K562 (cell line): ENCODE measurements at regions not wholly inside any gene's neighbourhood (a gene's known extent, or its start where the extent isn't known, plus 50 kb on each side); places are given as distances from the start of the nearest gene placed in this dataset.

ENCODE experiments used
- GATA2 ChIP-seq: sonication (generic); formaldehyde crosslinking; IDR thresholded peaks from 2 replicates; pipeline ENCODE4 v1.4.0; 2020; ENCODE audit warnings: mild to moderate bottlenecking, missing genetic modification reagents
- MXI1 ChIP-seq: IDR thresholded peaks from 2 replicates; pipeline ENCODE4 v1.6.1; 2011; ENCODE audit warnings: low read depth, mild to moderate bottlenecking, improper control_type of control experiment, low read length
- TF ChIP-seq, protein P1 (sequence below), 2 experiments: fragments of 450-650 bp in 1 of 2; sonication (generic) in 1 of 2; formaldehyde crosslinking in 1 of 2; IDR thresholded peaks; 2 replicates each; pipeline versions ENCODE4 v1.7.1 to v1.9.0; 2016 to 2022; ENCODE audit warnings: inconsistent platforms in 1 of 2, mild to moderate bottlenecking in 1 of 2, missing genetic modification reagents in 1 of 2
- TF ChIP-seq, protein P2 (sequence below): fragments of 250-450 bp; sonication (Bioruptor Pico); IDR thresholded peaks from 2 replicates; pipeline ENCODE4 v1.8.0; 2022; ENCODE audit warnings: inconsistent platforms, mild to moderate bottlenecking, moderate library complexity, borderline replicate concordance
- TF ChIP-seq, protein P3 (sequence below): fragments of 200-600 bp; sonication (generic); IDR thresholded peaks from one replicate; pipeline ENCODE4 v1.6.1; 2012; ENCODE audit warnings: mild to moderate bottlenecking, low read depth, low read length, inconsistent platforms

DNA sequence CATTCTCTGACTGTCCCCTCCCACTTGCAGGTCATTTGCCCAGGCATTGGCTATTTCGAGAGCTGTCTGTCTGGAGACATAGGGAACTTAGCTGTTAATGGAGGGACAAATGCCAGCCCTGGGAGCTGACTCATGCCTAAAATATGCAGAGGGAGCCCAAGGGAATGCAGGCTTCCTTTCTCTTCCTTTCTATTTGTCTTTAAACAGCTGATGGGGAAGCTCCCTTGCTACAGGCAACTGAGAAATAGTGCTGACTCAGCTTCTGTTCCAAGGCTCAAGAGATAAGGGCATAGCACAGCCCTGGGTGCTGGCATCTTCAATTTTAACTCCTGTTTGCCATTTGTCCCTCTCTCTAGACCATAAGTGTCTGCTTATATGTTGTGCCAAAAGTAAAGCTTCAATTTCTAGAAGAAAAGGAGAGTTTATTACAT, 82.7 kb upstream of the C1GALT1 start (continued):
- TF ChIP-seq, protein P1, sequence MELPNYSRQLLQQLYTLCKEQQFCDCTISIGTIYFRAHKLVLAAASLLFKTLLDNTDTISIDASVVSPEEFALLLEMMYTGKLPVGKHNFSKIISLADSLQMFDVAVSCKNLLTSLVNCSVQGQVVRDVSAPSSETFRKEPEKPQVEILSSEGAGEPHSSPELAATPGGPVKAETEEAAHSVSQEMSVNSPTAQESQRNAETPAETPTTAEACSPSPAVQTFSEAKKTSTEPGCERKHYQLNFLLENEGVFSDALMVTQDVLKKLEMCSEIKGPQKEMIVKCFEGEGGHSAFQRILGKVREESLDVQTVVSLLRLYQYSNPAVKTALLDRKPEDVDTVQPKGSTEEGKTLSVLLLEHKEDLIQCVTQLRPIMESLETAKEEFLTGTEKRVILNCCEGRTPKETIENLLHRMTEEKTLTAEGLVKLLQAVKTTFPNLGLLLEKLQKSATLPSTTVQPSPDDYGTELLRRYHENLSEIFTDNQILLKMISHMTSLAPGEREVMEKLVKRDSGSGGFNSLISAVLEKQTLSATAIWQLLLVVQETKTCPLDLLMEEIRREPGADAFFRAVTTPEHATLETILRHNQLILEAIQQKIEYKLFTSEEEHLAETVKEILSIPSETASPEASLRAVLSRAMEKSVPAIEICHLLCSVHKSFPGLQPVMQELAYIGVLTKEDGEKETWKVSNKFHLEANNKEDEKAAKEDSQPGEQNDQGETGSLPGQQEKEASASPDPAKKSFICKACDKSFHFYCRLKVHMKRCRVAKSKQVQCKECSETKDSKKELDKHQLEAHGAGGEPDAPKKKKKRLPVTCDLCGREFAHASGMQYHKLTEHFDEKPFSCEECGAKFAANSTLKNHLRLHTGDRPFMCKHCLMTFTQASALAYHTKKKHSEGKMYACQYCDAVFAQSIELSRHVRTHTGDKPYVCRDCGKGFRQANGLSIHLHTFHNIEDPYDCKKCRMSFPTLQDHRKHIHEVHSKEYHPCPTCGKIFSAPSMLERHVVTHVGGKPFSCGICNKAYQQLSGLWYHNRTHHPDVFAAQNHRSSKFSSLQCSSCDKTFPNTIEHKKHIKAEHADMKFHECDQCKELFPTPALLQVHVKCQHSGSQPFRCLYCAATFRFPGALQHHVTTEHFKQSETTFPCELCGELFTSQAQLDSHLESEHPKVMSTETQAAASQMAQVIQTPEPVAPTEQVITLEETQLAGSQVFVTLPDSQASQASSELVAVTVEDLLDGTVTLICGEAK (IDR thresholded peaks at IDR 0.05) = no peak
- TF ChIP-seq, protein P1 (CRISPR knock-in tag; IDR thresholded peaks at IDR 0.05) = no peak
- peak; percentile 43; the same call in 1 of the 2 replicates for TF ChIP-seq GATA2 (CRISPR knock-in tag)
- TF ChIP-seq, protein P2, sequence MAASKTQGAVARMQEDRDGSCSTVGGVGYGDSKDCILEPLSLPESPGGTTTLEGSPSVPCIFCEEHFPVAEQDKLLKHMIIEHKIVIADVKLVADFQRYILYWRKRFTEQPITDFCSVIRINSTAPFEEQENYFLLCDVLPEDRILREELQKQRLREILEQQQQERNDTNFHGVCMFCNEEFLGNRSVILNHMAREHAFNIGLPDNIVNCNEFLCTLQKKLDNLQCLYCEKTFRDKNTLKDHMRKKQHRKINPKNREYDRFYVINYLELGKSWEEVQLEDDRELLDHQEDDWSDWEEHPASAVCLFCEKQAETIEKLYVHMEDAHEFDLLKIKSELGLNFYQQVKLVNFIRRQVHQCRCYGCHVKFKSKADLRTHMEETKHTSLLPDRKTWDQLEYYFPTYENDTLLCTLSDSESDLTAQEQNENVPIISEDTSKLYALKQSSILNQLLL (CRISPR knock-in tag) = no peak
- TF ChIP-seq, protein P3, sequence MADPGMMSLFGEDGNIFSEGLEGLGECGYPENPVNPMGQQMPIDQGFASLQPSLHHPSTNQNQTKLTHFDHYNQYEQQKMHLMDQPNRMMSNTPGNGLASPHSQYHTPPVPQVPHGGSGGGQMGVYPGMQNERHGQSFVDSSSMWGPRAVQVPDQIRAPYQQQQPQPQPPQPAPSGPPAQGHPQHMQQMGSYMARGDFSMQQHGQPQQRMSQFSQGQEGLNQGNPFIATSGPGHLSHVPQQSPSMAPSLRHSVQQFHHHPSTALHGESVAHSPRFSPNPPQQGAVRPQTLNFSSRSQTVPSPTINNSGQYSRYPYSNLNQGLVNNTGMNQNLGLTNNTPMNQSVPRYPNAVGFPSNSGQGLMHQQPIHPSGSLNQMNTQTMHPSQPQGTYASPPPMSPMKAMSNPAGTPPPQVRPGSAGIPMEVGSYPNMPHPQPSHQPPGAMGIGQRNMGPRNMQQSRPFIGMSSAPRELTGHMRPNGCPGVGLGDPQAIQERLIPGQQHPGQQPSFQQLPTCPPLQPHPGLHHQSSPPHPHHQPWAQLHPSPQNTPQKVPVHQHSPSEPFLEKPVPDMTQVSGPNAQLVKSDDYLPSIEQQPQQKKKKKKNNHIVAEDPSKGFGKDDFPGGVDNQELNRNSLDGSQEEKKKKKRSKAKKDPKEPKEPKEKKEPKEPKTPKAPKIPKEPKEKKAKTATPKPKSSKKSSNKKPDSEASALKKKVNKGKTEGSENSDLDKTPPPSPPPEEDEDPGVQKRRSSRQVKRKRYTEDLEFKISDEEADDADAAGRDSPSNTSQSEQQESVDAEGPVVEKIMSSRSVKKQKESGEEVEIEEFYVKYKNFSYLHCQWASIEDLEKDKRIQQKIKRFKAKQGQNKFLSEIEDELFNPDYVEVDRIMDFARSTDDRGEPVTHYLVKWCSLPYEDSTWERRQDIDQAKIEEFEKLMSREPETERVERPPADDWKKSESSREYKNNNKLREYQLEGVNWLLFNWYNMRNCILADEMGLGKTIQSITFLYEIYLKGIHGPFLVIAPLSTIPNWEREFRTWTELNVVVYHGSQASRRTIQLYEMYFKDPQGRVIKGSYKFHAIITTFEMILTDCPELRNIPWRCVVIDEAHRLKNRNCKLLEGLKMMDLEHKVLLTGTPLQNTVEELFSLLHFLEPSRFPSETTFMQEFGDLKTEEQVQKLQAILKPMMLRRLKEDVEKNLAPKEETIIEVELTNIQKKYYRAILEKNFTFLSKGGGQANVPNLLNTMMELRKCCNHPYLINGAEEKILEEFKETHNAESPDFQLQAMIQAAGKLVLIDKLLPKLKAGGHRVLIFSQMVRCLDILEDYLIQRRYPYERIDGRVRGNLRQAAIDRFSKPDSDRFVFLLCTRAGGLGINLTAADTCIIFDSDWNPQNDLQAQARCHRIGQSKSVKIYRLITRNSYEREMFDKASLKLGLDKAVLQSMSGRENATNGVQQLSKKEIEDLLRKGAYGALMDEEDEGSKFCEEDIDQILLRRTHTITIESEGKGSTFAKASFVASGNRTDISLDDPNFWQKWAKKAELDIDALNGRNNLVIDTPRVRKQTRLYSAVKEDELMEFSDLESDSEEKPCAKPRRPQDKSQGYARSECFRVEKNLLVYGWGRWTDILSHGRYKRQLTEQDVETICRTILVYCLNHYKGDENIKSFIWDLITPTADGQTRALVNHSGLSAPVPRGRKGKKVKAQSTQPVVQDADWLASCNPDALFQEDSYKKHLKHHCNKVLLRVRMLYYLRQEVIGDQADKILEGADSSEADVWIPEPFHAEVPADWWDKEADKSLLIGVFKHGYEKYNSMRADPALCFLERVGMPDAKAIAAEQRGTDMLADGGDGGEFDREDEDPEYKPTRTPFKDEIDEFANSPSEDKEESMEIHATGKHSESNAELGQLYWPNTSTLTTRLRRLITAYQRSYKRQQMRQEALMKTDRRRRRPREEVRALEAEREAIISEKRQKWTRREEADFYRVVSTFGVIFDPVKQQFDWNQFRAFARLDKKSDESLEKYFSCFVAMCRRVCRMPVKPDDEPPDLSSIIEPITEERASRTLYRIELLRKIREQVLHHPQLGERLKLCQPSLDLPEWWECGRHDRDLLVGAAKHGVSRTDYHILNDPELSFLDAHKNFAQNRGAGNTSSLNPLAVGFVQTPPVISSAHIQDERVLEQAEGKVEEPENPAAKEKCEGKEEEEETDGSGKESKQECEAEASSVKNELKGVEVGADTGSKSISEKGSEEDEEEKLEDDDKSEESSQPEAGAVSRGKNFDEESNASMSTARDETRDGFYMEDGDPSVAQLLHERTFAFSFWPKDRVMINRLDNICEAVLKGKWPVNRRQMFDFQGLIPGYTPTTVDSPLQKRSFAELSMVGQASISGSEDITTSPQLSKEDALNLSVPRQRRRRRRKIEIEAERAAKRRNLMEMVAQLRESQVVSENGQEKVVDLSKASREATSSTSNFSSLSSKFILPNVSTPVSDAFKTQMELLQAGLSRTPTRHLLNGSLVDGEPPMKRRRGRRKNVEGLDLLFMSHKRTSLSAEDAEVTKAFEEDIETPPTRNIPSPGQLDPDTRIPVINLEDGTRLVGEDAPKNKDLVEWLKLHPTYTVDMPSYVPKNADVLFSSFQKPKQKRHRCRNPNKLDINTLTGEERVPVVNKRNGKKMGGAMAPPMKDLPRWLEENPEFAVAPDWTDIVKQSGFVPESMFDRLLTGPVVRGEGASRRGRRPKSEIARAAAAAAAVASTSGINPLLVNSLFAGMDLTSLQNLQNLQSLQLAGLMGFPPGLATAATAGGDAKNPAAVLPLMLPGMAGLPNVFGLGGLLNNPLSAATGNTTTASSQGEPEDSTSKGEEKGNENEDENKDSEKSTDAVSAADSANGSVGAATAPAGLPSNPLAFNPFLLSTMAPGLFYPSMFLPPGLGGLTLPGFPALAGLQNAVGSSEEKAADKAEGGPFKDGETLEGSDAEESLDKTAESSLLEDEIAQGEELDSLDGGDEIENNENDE = no peak
- TF ChIP-seq MXI1 = no peak
